HEK293T (cell line): ENCODE measurements at regions not wholly inside any gene's neighbourhood (a gene's known extent, or its start where the extent isn't known, plus 50 kb on each side); places are given as distances from the start of the nearest gene placed in this dataset.

Source experiments
- ARNT ChIP-seq: fragments of 450-650 bp; IDR thresholded peaks from 2 replicates; pipeline ENCODE4 v1.6.1; 2017; ENCODE audit warnings: mild to moderate bottlenecking
- BHLHE40 ChIP-seq: fragments of 450-650 bp; IDR thresholded peaks from 2 replicates; pipeline ENCODE4 v1.6.1; 2016; ENCODE audit warnings: mild to moderate bottlenecking, moderate library complexity, borderline replicate concordance
- CTBP1 ChIP-seq: fragments of 450-650 bp; IDR thresholded peaks from 2 replicates; pipeline ENCODE4 v1.6.1; 2016; ENCODE audit warnings: borderline replicate concordance
- FOXK2 ChIP-seq: fragments of 450-650 bp; IDR thresholded peaks from 2 replicates; pipeline ENCODE4 v1.6.1; 2016; ENCODE audit warnings: mild to moderate bottlenecking
- FOXM1 ChIP-seq: fragments of 450-650 bp; IDR thresholded peaks from 2 replicates; pipeline ENCODE4 v1.6.1; 2017; ENCODE audit warnings: mild to moderate bottlenecking, borderline replicate concordance
- SUZ12 ChIP-seq: fragments of 450-650 bp; IDR thresholded peaks from 2 replicates; pipeline ENCODE4 v1.6.1; 2016; ENCODE audit warnings: mild to moderate bottlenecking
- TARDBP ChIP-seq: fragments of 450-650 bp; IDR thresholded peaks from 2 replicates; pipeline ENCODE4 v1.6.1; 2016
- ZNF384 ChIP-seq: fragments of 450-650 bp; IDR thresholded peaks from 2 replicates; pipeline ENCODE4 v1.6.1; 2016

DNA sequence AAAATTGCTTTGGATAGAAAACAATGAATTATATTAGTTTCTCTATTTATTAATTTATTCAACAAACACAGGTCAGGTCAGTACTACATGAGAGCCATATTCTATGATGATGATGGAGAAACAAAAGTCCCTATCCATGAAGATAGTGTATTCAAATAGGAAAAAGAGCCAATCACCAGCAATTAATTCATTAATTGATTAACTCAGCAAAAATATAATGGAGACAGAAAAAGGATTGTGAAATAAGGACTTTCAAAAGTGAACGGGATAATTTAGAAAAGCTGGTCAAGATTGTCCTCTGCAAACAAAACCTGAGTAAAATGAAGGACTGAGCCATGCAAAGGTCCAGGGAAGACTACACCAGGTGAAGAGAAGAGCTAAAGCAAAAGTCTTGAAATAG lies 1517.7 kb upstream of the CDH8 start:
- no peak for TF ChIP-seq FOXM1
- no peak for TF ChIP-seq BHLHE40
- TF ChIP-seq CTBP1: no peak
- TF ChIP-seq ZNF384: no peak
- TF ChIP-seq ARNT: no peak
- no peak for TF ChIP-seq SUZ12
- no peak for TF ChIP-seq TARDBP
- no peak for TF ChIP-seq FOXK2
